Skin of body (tissue), 1 donor: ENCODE measurements at regions not wholly inside any gene's neighbourhood (a gene's known extent, or its start where the extent isn't known, plus 50 kb on each side); places are given as distances from the start of the nearest gene placed in this dataset.

Source experiments
- DNase-seq: peaks from one replicate; lab custom pipeline; 2025; lab: John Stamatoyannopoulos, UW

DNA sequence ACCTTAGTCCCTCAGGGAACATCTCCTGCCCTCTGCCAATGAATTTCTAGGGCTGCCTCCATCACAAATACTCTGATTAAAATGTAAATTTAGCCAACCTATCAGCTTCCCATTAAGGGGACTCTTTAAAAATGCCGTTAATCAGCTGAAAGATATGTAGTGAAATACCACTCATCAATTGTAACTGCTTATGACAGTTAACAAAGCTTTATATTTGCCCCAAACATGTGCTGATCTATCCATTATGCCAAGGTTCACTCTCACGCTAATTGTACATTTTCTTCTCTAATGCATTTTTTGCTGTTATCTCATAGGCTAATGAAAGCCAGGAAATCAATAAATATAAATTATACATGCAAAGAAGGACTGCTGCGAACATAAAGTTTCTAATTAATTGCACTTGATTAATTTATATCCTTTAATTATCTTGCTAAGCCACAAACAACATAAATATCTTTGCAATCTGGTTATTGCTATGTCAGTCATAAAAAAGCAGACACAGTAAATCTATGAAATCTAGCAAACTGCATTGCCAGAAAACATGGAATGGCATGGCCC lies 601.4 kb upstream of the SALL1 start:
- no peak for DNase-seq

DNA sequence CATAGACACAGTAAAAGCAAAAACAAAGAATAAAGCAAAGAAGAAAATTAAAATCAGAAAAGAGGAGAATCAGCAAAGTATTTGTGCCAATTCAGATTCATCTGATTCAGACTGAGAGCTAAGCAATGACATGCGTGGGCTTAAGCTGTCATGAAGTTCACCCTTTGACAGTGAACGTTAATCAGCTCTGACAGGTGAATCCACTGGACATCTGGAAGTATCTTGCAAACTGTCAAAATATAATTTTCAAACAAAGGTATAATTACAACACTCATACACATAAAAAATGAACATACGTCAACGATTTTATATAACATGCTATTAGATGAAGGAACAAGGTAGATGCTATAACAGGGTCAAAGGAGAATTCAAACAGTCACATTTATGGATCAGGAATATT lies 596.3 kb upstream of the SALL1 start:
- DNase-seq, result no peak

DNA sequence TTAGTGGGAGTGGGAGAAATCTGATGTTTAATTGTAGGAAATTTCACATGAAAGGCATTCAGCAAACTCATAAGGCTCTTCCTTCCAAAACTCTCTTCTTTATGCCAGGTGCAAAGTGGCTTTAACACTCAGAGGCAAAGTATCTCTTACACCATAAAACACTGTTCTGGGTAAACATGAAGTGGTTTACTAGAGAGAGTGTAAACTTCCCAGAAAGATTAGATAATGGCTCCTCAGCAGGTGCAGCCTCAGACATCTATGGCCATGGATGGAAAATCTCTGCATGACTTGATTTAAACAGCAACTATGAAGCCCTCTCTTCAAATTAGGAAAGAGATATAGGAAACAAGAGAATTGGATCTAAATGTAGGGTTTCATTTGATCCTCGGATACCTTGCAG lies 583.1 kb upstream of the SALL1 start:
- DNase-seq, result no peak

DNA sequence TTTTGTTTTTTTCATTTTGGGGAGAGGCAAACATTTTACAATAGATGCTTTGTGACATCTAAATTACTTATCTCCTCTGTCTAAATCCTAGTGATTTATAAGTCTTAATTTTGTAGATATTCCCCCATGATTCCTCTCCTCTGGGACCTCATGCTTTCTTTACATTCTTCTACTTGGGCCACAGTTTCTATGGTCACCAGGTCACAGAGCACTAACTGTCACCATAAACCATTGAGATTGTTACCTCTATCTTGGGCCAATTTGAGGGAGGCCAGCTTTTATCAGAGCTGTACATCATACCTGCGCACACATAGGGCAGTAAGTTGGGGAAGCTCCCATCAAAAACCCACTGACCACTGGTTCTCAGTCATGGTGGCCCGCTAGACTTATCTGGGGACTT lies 582.1 kb upstream of the SALL1 start:
- no peak for DNase-seq

DNA sequence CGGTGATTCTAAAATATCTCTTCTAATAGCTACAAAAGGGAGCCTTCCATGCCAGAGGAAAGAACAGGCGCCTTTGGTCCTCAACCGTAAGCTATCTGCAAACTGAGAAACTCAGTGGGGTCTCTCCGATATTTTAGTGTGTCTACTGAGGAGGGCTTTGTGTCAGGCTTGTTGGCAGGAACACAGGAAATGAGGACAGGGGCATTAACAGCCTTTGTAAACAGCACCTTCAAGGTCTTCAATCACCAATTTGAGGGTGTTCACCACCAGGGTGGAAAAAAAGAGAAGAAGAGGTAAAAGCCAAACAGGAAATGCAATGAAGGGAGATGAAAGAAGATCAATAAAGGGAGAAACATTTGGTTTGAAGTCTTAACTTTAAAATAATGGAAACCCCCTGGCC lies 580.1 kb upstream of the SALL1 start:
- no peak for DNase-seq

DNA sequence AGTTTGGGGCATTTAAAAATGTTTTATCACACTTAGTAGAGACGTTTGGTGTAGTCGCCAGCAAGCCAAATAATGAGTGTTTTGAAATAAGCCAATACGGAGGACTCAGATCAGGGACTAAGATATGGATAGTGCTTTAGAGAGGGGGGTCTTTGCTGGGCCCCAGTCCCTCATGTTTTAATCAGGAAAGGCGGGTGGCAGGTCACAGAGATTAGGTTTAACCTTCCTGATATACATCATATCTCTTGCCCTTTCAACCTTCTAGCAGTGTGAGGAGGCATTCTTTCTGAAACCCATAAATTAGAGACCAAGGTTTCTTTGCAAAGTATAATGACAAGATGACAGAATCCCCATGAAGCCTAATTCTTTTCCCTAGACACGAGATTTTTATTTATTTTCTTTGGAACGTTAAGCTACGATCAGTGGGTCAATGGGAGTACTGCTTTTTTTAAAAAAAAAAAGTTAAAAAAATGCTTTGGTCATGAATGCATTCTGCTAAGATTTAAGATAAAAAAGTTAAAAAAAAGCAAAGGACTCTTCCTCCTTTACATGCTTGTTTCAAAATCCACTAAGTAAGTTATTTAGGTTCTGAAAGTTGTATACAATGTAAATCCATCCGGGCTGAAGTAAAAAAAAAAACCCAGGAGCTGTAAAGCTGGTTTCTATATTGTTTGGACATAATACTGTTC lies 572.1 kb upstream of the SALL1 start:
- DNase-seq, result no peak

DNA sequence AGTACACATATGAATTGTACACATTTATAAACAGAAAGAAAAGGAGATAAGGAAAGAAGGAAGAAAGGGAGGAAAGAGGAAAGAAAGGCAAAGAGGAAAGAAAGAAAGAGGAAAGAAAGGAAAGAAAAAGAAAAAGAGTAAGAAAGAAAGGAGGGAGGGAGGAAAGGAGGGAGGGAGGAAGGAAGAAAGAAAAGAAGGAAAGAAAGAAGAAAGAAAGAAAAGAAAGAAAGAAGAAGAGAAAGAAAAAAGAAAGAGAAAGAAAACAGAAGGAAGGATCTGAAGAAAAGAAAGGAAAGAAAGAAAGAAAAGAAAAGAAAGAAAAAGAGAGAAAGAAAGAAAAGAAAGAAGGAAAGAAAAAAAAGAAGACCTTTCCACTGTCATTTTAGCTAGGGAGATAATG lies 571.4 kb upstream of the SALL1 start:
- no peak for DNase-seq

DNA sequence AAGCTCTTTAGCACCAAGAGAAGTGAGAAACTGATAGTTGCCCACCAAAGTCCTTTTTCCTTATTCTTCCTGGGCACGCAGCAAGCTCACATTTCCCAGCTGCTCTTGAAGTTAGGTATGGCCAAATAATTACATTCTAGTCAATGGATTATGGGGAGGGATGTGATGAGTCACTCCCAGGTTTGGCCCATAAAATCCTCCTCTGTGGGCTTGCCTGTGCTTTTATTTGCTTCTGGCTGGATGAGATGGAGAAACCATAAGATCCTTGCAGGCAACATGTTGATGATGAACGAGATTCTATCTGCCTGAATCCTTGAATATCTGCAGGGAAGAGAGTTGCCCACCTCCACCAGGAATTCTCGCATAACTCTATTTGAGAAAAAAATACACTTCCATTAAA lies 568.3 kb upstream of the SALL1 start:
- DNase-seq, result no peak

DNA sequence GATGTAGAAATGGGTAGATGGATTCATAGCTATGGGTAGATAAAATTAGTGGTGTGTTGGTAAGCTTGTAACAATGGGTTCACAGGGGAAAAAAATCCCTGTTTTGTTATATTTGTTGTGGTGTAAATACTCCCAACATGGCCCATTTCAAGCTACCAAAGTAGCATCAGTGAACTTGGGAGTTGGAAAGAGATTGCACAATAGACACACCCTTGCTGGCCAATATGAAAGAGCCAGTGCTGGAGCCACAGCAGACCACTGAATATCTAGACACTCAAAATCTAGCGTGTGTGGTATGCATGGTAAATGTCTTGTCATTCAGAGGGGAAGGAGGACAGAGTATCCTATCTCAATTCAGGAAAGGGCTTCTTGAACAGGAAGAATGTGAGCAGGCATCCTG lies 565.1 kb upstream of the SALL1 start:
- DNase-seq, result no peak

DNA sequence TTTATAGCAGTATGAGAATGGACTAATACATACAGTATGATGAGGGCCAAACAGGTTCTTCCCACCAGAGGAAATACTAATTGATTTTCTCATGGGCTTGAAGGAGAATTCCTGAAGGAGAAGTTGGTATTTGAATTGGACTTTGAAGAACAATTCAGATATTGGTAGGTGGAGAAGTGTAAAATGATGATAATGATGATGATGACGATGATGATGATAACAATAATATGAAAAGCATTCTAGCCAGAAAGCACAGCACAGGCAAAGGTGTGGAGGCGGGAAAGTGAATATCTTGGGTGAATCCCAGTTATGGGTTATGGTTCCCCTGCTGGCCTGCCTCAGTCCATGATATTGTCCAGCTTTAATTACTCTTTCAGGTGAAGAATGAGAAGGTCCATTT lies 562.4 kb upstream of the SALL1 start:
- DNase-seq, result no peak

DNA sequence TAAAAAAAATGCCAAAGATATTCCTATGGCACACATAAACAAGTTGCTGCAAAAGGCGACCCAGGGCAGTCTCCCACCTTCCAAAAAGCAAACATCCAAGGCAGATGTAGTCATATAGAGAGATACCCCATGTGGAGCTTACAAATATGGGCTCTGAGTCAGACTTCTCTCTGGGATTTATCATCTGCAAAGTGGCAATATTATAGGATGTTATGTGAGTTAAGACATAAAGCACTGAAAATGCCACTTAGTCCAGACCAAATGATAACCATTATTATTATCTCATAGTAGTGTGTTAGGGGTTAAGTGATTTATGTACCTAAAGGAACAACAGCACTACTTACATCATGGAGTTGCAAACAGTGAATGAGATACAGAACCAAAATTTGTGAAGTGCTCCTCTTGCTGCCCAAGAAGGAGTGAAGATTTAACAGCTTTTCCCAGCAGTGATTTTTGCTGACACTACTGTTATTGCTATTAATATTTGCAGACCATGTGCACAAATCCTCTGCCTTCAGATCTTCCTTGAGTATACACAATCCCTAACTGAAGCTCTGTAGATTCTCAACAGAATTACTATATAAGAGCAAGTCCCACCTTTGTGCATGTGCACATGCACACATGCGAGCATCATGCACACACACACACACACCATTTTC lies 560.0 kb upstream of the SALL1 start:
- DNase-seq, result no peak

DNA sequence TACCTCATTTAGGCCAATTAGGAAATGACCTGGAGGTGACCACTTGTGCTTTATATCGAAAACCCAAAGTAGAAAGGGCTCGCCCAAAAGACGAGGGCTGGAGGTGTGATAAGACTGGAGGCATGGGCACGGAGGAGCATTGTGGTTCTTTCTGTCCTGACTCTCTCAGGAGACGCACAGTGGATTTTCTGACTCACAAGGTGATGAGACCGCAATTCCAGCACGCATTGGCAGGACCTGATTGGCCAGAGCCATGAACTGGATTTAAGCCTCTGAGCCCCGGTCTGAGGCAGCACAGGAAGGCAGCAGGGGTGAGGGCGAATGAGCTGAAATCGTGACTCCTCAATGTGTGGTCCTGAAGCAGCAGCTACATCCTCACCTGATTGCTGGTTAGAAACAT lies 559.1 kb upstream of the SALL1 start:
- DNase-seq, result no peak

DNA sequence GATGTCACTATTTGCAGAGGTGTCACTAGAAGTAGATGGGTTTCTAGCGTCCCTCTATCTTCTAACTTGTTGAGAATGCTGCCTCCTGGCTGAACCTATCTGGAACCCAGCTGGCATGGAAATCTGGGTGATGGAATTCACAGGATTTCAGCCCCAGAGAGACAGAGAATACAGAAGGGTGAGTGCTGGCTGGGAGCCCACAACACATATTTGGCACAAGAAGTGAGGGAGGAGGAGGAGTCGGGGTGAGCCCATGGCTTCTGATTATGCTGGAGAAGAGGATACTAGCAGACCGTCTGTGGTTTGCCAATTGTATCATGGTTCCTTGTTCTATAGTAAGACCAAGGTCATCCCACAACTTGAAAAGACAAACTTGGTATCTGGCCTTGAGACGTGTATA lies 557.8 kb upstream of the SALL1 start:
- DNase-seq, result no peak

DNA sequence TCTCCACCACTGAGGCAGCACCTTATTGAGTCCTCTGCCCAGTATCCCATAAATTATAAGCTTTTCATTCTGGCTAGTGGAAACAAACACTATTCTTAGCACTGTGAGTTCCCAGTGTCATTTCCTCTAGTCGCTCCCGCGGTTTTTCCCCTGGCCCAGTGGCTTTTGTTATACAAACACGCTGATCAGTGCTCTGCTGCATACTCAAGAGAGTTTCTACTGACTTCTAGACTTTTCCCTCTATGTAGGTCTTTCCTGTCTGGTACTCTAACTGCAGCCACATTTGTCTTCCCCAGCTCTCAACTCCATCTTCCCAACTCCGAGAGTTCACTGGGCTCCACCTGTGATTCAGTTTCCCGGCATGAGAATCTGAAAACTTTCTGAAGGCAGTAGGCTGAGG lies 556.6 kb upstream of the SALL1 start:
- DNase-seq, result no peak

DNA sequence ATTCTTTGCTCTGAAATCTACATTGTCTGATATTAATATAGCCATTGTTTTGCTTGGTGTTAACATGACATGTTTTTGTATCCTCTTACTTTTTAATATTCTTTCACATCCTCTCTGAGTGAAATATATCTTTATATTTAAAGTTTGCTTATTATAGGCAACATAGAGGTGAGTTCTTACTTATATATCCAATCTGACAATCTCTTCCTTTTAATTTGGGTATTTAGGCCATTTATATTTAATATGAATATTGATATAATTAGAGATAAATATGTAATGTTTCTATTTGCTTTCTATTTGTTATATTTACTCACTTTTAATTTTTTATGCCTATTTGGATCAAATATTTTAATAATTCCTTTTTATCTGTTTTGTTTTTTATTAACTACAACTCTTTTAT lies 554.1 kb upstream of the SALL1 start:
- DNase-seq, result no peak

DNA sequence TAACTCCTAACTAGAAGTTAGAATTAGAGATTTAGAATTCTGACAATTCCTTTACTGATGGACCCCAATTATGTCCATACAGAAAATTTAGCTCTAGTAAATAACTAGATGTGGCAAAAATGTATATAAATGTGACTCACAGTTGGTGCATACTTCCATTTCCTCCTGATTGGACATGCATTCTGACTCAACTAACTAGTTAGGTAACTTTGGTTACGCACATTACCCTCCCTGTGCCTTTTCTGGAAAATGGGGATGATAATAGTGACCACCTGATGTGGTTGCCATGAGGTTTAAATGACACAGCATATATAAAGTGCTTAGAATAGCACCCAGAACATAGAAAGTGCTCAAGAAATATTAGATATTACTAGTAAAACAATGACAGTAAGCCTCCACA lies 550.0 kb upstream of the SALL1 start:
- no peak for DNase-seq

DNA sequence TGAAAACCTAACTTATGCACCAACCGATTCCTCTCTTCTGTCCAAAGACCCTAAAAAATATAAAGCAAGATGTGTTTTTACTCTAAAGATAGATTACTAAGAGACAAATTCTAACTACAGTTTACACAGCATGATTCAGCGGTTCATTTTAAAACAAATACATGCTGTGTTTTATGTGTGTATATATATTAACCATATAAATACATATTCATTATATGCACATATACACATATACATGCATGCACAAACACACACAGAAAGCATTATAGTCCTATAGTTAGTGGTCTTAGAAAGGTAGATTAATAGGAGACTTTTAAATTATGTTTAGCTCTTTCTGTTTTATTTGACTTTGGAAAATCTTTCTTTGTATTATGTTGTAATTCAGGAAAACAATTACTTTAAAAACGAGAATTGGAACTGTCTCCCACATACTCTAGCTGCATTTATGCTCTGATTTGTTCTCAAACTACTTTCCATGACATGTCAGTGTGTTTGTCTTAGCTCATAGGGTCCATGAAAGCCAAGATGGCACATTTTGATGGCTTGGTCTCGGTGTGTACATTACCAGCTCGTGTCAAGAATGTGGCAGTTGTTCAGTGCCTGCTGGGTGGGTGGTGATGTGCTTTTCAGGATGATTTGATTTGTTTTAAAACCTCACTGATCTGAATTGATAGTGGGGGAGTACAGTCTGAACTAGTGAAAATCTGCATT lies 548.8 kb upstream of the SALL1 start:
- DNase-seq, result no peak

DNA sequence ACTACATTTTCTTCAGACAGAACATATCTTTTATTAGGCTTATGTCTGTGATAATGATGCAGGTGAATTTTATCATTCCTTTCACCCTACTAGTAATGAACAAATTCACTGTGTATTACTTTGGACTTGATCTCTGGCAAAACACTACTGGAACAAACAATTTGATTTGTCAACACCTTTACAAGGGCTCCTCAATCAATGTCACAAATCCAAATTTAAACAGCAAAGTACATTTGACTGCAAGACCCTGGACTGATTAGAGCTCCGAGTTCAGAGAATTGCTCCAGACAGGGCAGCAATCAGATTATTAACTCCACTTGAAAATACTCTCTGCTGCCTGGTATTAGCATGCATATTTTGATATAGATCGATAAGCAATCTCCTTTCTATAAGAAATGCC lies 547.6 kb upstream of the SALL1 start:
- no peak for DNase-seq

DNA sequence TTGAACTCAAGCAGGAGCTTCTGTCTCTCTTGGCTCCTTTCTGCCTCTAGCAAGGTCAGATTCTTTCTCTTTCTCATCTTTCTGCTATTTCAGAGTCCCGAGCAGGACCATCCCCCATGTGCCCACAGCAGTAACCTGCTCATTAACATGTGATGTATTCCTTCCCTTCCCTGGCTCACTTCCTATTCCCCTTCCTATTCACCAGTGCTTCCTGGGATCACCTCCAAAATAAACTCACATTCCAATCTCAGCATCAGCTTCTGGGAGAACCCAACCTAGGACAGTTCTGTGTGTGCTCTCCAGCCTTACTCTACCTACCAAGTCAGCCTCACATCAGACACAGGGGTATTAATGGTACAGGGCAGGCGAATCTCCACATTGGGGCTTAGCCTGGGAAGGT lies 546.4 kb upstream of the SALL1 start:
- no peak for DNase-seq

DNA sequence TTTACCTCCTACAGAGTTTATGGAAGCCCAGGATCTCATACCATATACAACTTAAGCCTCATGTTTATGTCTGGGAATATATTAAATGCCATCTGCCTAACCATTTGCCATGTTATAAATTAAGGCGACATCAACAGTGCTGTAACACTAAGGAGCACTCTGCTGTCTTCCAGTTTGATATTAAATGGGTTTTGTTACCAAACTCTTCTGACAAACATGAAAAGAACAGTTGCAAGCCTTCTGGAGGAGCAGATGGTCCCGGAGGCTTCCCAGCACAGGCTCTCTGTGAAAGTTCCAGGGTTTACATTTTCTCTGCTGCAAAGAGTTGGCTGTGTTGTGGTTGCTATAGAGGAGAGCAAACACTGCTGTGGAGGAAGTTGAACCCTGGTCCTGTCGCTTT lies 545.3 kb upstream of the SALL1 start:
- DNase-seq, result no peak

DNA sequence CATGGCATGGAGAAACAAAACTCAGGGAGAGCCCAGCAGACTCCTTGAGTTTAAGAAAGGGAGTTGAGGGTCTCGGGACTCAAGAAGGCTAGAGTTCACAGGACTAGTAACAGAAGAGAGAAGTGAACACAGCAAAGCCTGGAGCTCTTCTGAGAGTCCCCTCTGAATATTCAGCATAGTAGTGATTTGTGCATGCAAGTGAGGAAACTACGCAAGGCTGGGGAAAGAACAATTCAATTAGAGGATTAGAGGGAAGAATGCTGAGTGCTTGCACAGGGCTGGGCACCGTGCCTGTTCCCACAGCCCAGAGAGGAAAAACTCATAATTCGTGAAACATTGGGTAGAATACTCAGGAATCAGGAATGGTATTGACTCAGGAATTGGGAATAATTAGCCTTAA lies 540.0 kb upstream of the SALL1 start:
- no peak for DNase-seq

DNA sequence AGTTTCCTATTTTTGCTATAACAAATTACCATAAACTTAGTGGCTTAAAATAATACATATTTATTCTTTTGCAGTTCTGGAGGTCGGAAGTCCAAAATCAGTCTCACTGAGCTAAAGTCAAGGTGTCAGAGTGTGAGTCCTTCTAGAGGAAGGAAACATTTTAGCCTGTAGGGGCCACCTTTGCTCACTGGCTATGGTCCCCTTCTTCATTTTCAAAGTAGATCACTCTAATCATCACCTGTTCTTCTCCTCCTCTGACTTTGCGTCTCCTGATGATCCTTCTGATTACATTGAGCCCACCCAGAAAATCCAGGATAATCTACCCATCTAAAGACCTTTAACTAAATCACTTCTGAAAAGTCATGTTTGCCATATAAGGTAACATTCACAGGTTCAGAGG lies 534.4 kb upstream of the SALL1 start:
- DNase-seq, result no peak

DNA sequence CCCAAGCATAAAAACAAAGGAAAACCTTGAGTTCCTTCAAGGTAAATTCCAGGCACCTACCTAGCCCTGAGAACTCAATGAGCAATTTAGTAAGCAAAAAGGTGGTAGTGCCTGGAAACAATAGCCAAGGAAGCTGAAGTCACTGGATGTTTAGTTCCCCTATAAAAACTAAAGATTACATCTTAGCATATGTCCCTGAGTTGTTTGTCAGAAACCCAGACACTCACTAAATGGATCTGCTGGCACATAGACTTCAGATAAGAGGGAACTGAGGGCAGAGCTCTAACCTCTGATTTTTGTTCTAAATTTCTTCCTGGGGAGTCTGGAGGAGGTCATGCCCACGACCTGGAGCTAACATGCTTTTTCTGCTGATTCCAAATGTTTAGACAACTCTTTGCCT lies 532.8 kb upstream of the SALL1 start:
- no peak for DNase-seq
